Dedifferentiated amniotic fluid mesenchymal stem cell (primary cell): ENCODE measurements at regions not wholly inside any gene's neighbourhood (a gene's known extent, or its start where the extent isn't known, plus 50 kb on each side); places are given as distances from the start of the nearest gene placed in this dataset.

ENCODE experiments used
- DNase-seq: peaks from one replicate; pipeline ENCODE4 v3.0.0-alpha.2; 2016; ENCODE audit errors: extremely low spot score

GRCh38 chr12:94815958-94816357, 165.6 kb upstream of the TMCC3 start:
- no peak for DNase-seq

DNA sequence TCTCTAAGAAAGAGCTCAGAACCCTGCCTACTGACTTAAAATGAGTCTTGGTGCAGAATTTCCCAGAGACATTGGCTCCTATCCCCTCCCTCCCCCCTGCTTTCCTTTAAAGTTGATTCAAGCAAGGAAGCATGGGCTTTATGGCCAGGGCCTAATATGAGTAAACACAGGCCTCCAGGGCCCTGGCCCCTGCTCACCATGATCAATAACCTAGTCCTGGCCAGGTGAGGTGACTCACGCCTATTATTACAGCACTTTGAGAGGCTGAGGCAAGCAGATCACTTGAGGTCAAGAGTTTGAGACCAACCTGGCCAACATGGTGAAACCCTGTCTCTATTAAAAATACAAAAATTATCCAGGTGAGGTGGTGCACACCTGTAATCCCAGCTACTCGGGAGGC, 165.1 kb upstream of the TMCC3 start:
- no peak for DNase-seq

DNA sequence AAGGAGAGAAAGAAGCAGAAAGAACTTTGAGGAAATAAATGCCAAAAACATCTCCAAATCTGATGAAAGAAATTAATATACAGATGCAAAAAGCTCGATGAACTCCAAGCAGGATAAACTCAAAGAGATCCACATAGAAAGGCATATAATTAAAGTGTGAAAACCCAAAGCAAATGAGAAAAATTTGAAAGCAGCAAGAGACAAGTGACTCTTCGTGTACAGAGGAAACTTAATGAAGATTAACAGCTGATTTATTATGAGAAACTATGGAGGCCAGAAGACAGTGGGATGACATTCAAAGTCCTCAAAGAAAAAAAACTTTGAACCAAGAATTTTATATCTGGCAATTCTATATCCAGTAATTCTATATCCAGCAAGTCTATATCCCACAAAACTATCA, 163.0 kb upstream of the TMCC3 start:
- no peak for DNase-seq

DNA sequence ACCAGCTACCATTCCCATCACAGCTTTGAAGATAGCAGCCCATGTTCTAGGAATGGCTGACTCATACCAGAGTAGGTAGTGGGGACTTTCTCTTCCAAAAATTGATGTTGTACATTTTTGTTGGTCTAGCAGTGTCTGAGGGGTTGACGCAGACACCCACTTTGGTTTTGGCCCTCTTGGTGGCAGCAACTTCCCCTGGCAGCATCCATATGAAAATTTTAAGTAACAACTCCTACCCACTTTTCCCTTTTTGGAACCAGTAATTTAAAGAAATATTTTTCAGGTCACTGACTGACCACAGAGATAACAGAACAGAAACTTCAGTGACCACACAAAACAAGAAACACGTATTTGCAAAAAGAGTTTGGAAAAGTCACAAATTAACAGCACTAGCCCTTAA, 162.0 kb upstream of the TMCC3 start:
- DNase-seq = no peak

DNA sequence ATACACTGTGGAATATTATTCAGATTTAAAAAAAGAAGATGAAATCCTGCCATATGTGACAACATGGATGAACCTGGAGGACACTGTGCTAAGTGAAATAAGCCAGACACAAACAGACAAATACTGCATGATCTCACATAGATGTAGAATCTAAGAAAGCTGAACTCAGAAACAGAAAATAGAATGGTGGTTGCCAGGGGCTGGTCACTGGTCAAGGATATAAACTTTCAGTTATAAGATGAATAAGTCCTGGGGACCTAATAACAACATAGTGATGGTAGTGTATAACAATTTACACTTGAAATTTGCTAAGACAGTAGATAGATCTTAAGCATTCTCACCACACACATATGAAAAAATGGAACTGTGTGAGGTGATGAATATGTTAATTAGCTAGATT, 161.3 kb upstream of the TMCC3 start:
- DNase-seq = no peak

DNA sequence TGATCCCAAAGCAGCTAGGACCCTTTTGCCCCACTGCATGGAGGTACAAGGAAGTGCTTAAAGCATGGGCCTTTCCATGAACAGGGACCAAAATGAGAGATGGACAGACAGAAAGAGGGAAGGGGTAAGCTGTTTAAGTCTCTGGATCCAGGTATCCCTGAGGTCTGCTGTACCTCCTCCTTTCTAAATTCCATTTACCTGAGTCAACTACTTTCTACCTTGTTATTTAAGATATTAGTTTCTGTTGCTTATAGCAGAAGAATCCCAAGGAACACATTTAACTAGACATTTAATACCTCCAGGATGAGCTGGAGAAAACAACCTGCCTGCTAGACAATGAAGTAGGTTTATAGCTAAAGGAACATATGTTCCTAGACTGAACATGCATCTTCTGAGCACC, 157.6 kb upstream of the TMCC3 start:
- no peak for DNase-seq

DNA sequence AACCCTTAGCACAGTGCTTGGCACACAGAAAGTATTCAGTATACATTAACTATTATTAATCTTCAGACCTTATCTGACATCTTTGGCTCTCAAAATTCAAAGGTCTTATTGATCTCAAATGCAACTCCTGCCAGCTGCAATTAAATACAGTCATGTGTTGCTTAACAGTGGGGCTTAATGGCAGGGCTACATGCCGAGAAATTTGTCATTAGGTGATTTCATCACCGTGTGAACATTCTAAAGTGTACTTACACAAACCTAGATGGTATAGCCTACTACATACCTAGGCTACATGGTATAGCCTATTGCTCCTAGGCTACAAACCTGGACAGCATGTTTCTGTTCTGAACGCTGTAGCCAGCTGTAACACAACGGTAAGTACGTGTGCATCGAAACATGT, 156.3 kb upstream of the TMCC3 start:
- no peak for DNase-seq

GRCh38 chr12:94805749-94806529, 155.6 kb upstream of the TMCC3 start:
- peak; percentile 93 for DNase-seq

DNA sequence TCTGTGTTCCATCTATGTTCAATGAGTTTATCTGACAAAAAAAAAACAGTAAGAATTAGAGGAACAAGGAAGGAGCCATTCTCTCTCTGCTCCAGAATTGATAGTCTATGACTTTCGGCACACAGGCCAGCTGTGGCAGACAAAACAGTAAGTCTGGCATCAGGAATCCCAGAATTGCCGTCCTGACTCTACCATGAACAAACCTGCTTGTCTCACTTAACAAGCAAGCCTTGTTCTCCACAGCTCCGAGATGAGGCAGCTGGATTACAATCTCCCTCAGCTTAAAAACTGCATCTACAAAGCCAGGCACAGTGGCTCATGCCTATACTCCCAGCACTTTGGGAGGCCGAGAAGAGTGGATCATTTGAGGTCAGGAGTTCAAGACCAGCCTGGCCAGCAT, 153.6 kb upstream of the TMCC3 start:
- no peak for DNase-seq

DNA sequence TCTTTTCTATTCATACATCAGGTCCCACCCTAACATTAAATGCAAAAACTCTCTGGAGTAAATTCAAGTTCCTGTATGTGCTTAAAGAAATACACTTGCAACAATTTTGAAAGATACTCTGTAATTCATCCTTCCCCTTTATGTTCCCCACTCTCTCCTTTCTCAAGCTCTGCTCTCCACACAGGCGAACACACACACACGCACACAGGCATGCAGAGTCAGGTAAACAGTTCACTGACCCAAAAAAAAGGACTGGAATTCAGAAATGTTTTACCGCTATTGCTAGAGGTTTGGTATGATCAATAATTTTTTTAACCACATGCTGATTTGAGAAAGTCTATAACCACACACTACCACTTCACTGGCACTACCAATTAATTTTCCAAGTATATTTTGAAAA, 152.4 kb upstream of the TMCC3 start:
- DNase-seq = no peak

DNA sequence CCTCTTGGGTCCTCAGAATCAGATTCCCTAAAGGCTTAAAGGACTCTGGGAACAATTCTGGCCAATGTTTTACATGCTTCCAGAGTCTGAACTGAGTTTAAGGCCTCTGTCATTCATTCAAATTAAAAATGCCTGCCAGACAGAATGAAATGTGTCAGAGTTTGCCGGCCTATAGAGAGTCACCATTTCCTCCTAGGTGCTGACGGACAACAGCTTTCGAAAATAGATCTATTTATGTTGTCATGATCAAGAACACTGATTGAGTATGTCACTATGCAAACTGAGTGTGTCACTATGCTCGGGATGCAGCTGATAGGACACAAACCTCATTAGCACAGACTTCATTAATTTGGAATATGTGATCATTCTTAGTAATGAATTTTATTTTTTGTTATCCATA, 151.4 kb upstream of the TMCC3 start:
- no peak for DNase-seq

DNA sequence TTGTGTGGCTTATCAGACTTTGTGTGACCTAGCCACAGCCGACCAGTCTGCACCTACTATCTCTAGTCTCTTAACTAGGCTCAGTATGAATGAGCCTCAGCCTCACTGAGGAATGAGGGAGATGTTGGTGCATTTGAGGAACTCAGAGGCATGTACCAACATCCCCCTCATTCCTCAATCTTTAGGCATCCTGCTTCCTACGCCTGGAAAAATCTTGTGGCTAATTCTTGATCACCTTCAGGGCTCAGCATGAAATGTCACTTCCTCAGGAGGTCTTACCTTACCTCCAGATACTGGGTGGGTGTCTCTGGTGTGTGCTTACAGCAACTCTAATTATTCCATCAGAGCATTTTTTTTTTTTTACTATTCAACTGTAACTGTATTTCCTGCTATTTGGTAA, 148.8 kb upstream of the TMCC3 start:
- DNase-seq = no peak

GRCh38 chr12:94798113-94798512, 147.8 kb upstream of the TMCC3 start:
- DNase-seq = no peak

- DNase-seq = peak; percentile 64
Observed at GRCh38 chr12:94795520-94795919, 145.2 kb upstream of the TMCC3 start.

DNA sequence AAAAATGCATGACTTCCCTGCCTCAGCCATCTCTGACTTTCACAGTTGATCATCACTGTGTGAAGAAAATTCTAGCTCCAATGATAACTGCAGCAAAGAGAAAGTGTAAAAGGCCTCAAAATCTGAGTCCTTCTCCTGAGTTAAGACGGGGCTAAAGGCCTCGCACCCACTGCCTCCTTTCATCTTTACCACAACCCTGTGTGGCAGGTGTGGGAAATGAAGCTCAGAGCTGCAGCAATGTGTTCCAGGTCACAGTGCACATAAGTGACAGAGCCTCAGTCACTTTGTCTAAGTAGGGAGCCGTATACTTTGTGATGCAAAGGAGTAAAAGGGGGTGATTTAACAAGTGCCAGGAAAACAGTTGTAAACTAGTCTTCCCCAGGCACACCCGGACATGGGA, 144.7 kb upstream of the TMCC3 start:
- DNase-seq = no peak

- no peak for DNase-seq
Observed at GRCh38 chr12:94793191-94793595, 142.8 kb upstream of the TMCC3 start.

DNA sequence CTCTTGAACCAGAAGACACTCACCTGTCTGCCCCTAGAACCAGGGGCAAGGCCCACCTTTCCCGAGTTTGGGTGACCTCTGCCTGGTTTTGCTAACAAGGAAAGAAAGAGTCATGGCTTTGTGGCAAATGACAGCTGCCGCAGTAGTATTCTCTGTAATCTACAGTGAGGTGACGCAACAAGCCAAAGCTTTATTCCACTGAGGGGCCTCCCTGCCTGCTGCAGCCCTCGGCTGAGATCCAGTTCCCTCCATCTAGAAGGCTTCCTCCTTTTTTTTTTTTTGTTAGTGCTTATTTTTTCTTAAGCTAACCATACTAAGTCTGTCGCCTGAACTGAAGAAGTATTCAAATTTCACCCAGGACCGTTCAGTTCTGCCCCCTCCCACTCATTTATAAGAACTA, 142.3 kb upstream of the TMCC3 start:
- DNase-seq = no peak

DNA sequence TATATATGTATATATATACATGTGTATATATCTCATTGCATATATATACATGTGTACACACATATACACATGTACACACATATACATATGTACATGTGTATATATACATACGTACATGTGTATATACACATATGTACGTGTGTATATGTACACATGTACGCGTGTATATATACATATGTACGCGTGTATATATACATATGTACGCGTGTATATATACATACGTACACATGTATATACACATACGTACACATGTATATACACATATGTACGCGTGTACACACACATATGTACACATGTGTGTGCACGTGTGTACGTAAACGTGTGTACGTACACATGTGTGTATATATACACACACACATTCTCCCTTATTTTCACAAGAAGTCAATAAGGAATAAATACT, 141.6 kb upstream of the TMCC3 start:
- no peak for DNase-seq

- DNase-seq = no peak
Observed at GRCh38 chr12:94790825-94791224, 140.5 kb upstream of the TMCC3 start.

DNA sequence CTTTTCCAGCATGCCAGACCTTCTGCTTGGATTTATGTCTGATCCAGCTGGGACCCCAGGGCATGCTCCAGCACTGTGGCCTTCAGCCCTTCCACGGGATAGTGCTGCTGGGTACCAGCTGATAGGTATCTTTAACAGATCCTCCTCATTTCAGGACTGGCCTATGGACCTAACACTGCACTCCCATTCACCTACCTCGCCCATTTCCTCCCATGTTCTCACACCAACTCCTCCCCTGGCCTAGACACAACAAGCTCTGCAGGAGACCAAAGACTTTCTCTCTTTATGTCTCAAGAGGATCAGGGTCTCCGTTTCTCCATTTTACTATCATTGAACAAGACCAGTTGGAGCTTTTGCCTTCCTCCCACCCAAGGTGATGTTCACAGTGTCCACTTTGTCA, 140.0 kb upstream of the TMCC3 start:
- DNase-seq = no peak

GRCh38 chr12:94789510-94790225, 139.3 kb upstream of the TMCC3 start:
- no peak for DNase-seq

GRCh38 chr12:94788298-94788697, 137.9 kb upstream of the TMCC3 start:
- no peak for DNase-seq

DNA sequence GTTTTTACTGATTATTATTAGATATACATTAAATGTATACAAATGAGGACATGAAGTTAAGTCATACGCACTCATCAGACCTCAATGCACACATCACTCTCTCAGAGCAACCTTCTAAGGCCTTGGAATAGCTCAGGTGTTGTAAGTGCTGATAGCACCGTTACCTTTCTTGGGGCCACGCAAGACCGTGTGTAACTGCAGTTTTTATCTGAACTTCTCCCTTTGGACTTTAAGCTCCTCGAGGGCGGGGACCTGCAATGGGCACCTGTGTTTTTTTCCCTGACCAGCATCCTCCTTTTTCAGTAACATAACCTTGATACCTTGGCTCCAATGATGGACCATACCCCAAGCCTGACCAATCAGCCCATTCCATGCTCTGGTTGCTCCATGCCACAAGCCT, 136.5 kb upstream of the TMCC3 start:
- no peak for DNase-seq

DNA sequence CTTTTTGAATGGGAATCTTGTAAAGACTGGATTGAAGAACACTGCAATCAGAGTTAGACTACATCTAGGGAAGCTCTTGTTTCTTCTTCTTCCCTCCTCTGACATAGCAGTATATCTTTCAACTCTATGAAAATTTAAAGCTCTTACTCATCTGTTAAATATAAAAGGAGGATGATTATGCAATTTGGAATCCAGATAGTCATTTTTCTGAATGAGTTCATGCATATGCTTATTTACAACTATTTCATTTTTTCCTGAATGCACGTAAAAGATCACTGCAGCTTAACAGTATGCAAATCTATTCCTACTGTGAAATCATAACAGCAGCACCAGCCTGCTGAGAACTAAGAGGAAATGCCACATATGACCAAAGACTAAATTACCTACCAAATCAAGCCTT, 133.5 kb upstream of the TMCC3 start:
- DNase-seq = peak; percentile 64
